ENCODE measurements at regions not wholly inside any gene's neighbourhood (a gene's known extent, or its start where the extent isn't known, plus 50 kb on each side); places are given as distances from the start of the nearest gene placed in this dataset.

DNA sequence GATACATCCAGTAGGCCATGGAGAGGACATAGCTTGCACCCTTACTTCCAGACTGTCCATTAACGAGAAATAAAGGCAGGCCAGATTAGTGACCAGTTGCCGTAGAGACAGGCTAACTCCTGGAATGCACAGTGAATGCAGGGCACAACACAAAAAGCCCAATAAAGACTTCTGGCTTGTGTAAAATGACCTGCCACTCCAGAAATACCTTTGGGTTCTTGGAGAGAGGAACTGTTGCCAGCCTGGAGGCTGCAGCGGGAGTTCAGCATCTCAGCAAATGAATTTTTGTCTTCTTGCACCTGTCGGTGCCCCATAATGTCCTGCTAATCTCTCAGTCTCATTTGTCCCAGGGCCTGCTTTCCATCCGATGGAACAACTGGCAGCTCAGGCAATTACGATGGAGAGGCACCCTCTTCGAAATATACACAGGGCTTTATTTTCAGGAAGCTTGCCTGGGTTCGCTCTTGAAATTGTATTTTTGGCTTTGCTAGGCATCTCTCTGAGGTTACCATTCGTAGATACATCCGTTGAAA is 538.8 kb upstream of the ZNF462 start:
- no peak for TF ChIP-seq FOXP2 (optimal IDR thresholded peaks at IDR 0.05; ENCODE audit: borderline replicate concordance, extremely low read depth, extremely low read length, insufficient read depth)

DNA sequence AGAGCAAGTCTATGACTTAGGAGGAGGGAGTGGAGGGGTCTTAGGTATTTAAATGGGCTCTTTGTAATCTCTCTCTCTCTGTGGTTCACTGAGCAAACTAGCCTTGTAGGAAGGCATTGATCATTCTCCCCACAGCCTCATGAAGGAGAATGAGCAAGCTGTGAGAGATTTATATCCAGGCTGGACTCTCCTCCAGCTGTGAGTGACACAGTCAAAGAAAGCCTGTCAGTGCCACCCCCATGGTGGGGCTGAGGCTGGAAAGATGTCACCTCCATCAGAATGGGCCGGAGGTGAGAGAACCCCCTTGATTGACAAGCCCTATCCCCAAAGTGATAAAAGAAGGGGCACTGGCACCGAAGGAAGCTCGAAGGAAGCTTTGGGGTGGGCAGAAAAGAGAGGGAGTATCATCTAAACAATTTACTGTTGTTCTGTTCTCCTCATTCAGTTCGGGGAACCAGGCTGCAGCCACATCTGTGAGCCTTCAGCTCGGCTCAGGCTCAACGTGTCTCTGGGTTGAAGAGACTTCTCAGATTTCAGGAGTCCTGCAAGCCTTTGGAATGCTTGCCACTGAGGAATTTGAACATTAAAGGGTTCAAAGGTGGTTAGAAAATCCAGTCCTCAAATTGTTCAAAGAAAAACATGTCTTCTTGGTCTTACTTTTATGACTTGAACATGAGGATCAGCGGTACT is 538.2 kb upstream of the ZNF462 start:
- TF ChIP-seq FOXP2 (optimal IDR thresholded peaks at IDR 0.05; ENCODE audit: borderline replicate concordance, extremely low read depth, extremely low read length, insufficient read depth) (no peak), SIN3A (IDR thresholded peaks at IDR 0.05; ENCODE audit: borderline replicate concordance, insufficient read depth, low read length) (no peak), POLR2AphosphoS5 (IDR thresholded peaks at IDR 0.05; ENCODE audit: low read depth, low read length) (no peak), TAF1 (IDR thresholded peaks at IDR 0.05; ENCODE audit: borderline replicate concordance, insufficient read depth, low read length) (no peak)
- TF ChIP-seq, protein P1, sequence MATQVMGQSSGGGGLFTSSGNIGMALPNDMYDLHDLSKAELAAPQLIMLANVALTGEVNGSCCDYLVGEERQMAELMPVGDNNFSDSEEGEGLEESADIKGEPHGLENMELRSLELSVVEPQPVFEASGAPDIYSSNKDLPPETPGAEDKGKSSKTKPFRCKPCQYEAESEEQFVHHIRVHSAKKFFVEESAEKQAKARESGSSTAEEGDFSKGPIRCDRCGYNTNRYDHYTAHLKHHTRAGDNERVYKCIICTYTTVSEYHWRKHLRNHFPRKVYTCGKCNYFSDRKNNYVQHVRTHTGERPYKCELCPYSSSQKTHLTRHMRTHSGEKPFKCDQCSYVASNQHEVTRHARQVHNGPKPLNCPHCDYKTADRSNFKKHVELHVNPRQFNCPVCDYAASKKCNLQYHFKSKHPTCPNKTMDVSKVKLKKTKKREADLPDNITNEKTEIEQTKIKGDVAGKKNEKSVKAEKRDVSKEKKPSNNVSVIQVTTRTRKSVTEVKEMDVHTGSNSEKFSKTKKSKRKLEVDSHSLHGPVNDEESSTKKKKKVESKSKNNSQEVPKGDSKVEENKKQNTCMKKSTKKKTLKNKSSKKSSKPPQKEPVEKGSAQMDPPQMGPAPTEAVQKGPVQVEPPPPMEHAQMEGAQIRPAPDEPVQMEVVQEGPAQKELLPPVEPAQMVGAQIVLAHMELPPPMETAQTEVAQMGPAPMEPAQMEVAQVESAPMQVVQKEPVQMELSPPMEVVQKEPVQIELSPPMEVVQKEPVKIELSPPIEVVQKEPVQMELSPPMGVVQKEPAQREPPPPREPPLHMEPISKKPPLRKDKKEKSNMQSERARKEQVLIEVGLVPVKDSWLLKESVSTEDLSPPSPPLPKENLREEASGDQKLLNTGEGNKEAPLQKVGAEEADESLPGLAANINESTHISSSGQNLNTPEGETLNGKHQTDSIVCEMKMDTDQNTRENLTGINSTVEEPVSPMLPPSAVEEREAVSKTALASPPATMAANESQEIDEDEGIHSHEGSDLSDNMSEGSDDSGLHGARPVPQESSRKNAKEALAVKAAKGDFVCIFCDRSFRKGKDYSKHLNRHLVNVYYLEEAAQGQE (IDR thresholded peaks at IDR 0.05; ENCODE audit: insufficient read depth in 1 of 2, low read depth in 2 of 2, low read length in 2 of 2): no peak

DNA sequence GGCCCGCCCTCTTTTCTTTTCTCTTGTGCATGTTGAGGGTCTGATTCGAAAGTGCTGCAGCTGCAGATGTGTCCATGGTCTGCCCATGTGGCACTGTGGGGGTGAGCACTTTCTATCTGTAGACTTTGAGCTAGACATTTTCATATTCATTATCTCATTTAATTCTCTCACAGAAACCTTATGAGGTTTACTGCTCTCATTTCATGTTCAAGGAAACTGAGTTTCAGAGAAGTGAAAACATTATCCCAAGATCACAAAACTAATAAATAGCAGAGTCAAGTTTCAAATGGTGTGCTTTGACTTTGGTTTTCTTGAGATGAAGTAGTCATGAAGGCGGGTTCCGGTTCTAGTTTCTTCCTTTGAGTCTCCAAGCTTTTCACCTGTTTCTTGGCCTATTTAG is 536.5 kb upstream of the ZNF462 start:
- TF ChIP-seq SIN3A (IDR thresholded peaks at IDR 0.05; ENCODE audit: borderline replicate concordance, insufficient read depth, low read length): no peak
- no peak for TF ChIP-seq TAF1 (IDR thresholded peaks at IDR 0.05; ENCODE audit: borderline replicate concordance, insufficient read depth, low read length)

DNA sequence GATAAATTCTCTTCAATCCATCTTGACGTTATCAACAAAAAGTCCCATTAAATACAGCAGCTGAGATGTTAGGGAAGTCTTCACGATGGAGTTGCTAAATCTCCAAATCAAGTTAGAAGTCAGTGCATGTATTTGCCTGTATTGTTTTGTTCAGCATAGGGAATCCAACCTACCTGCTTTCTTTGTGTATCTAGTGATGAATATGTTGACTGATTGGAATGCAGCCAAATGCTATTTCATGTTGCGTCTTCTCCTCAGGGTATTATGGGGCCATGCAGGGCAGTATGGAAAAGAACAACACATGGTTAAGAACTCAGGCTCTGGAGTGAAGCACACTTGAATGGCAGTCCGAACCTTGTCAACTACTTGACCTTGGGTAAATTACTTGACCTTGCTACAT is 529.5 kb upstream of the ZNF462 start:
- TF ChIP-seq SIN3A (IDR thresholded peaks at IDR 0.05; ENCODE audit: borderline replicate concordance, insufficient read depth, low read length) (no peak), TAF1 (IDR thresholded peaks at IDR 0.05; ENCODE audit: borderline replicate concordance, insufficient read depth, low read length) (no peak), FOXP2 (optimal IDR thresholded peaks at IDR 0.05; ENCODE audit: borderline replicate concordance, extremely low read depth, extremely low read length, insufficient read depth) (no peak), POLR2AphosphoS5 (IDR thresholded peaks at IDR 0.05; ENCODE audit: low read depth, low read length) (no peak)
- TF ChIP-seq, protein P1 (IDR thresholded peaks at IDR 0.05; ENCODE audit: insufficient read depth in 1 of 2, low read depth in 2 of 2, low read length in 2 of 2): no peak

DNA sequence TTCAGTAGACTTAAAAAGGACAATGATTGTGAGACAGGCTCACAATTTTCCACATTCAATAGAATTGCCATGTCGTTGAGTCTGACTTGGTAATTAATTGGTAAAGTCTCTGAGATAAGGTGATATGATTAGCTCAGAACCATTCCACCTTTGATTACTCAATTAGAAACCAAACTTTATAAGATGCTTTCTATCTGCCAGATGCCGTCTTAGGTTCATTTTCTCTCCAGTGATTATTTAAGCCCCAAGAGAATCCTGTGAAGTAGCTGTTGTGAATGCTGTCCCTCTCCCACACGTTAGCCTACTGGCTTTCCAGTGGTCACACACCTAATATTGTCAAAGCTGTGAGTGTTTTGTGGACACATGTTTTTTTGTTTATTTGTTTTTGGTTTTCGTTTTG is 528.9 kb upstream of the ZNF462 start:
- TF ChIP-seq SIN3A (IDR thresholded peaks at IDR 0.05; ENCODE audit: borderline replicate concordance, insufficient read depth, low read length) (no peak), TAF1 (IDR thresholded peaks at IDR 0.05; ENCODE audit: borderline replicate concordance, insufficient read depth, low read length) (no peak), POLR2AphosphoS5 (IDR thresholded peaks at IDR 0.05; ENCODE audit: low read depth, low read length) (no peak)

DNA sequence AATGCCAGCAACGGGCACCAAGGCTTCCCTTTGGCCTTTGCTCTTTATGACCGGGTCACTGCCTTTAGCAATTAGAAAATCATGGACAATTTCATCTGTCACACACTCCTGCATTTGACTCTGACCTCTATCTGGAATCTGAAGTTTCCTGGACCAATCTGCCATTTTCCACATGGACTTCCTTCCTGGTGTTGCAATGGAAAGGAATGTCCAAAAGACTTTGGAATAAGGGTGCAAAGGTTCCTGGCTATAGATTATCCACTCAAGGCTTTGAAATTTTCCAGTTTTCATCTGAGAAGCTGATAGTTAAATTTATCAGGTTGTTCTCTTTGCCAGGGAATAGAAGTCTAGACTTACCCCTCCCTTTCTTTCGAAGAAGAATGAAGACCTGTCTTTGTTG is 523.1 kb upstream of the ZNF462 start:
- no peak for TF ChIP-seq POLR2AphosphoS5 (IDR thresholded peaks at IDR 0.05; ENCODE audit: low read depth, low read length)
- no peak for TF ChIP-seq FOXP2 (optimal IDR thresholded peaks at IDR 0.05; ENCODE audit: borderline replicate concordance, extremely low read depth, extremely low read length, insufficient read depth)
- TF ChIP-seq, protein P1 (IDR thresholded peaks at IDR 0.05; ENCODE audit: insufficient read depth in 1 of 2, low read depth in 2 of 2, low read length in 2 of 2): no peak
- TF ChIP-seq SIN3A (IDR thresholded peaks at IDR 0.05; ENCODE audit: borderline replicate concordance, insufficient read depth, low read length): no peak
- no peak for TF ChIP-seq TAF1 (IDR thresholded peaks at IDR 0.05; ENCODE audit: borderline replicate concordance, insufficient read depth, low read length)

All from PFSK-1 (cell line).